Tibial nerve (tissue), 4 donors: ENCODE measurements at regions not wholly inside any gene's neighbourhood (a gene's known extent, or its start where the extent isn't known, plus 50 kb on each side); places are given as distances from the start of the nearest gene placed in this dataset.

ENCODE experiments used
- EP300 ChIP-seq, 2 donors: sonication (generic); formaldehyde crosslinking; IDR thresholded peaks; one replicate each; pipeline ENCODE4 v1.6.1; 2017; ENCODE audit warnings: antibody characterized with exemption in 2 of 2, mild to moderate bottlenecking in 1 of 2
- POLR2A ChIP-seq, 2 donors: fragments of 450-650 bp; IDR thresholded peaks; one replicate each; pipeline ENCODE4 v1.6.1; 2017; ENCODE audit warnings: antibody characterized with exemption in 2 of 2, mild to moderate bottlenecking in 2 of 2, moderate library complexity in 2 of 2
- TF ChIP-seq, protein P1 (sequence below), 5 experiments: fragments of 200-600 bp in 3 of 5; fragments of 450-650 bp in 2 of 5; sonication (generic) in 3 of 5; IDR thresholded peaks; one replicate each; pipeline ENCODE4 v1.5.1; 2016 to 2019; ENCODE audit warnings: antibody characterized with exemption in 5 of 5, mild to moderate bottlenecking in 3 of 5, moderate library complexity in 2 of 5

DNA sequence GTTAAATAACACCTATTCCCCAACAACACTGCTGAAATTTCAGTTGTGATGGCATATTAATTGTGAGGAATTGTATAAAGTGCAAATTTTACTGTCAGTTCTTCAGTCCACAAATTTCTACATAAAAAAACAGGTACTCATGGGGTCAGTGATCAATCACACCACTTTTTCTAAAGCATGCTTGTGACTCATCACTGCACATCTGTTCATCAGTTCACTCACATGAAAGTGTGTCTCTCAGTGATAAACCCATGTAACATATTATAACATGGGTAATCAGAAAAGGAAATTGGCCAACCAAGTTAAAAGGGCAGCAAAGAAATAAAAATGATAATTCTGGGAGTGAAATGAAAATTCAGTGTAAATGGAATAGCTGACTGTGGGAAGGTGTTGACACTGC lies 234.7 kb upstream of the FKBP1C start:
- TF ChIP-seq, protein P1, sequence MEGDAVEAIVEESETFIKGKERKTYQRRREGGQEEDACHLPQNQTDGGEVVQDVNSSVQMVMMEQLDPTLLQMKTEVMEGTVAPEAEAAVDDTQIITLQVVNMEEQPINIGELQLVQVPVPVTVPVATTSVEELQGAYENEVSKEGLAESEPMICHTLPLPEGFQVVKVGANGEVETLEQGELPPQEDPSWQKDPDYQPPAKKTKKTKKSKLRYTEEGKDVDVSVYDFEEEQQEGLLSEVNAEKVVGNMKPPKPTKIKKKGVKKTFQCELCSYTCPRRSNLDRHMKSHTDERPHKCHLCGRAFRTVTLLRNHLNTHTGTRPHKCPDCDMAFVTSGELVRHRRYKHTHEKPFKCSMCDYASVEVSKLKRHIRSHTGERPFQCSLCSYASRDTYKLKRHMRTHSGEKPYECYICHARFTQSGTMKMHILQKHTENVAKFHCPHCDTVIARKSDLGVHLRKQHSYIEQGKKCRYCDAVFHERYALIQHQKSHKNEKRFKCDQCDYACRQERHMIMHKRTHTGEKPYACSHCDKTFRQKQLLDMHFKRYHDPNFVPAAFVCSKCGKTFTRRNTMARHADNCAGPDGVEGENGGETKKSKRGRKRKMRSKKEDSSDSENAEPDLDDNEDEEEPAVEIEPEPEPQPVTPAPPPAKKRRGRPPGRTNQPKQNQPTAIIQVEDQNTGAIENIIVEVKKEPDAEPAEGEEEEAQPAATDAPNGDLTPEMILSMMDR (IDR thresholded peaks at IDR 0.05): no peak
- TF ChIP-seq POLR2A (IDR thresholded peaks at IDR 0.05): no peak
- no peak for TF ChIP-seq EP300 (IDR thresholded peaks at IDR 0.05)
